T-helper 1 cell treated with Interleukin-12 subunit alpha and Interleukin-12 subunit beta and Interleukin-4 antibody, amounts not matched to agents 30 ng/mL and 1 ng/mL, for 36 hours (primary cell): ENCODE measurements at regions not wholly inside any gene's neighbourhood (a gene's known extent, or its start where the extent isn't known, plus 50 kb on each side); places are given as distances from the start of the nearest gene placed in this dataset.
"Not testable (repeated sequence)": the region's sequence is repeated elsewhere in the genome, so short reads cannot be mapped to it uniquely, and the experiment has no call there.

Experiments
- intact Hi-C: fragments of 100-400 bp; cut with micrococcal nuclease; formaldehyde crosslinking; loops from one replicate; pipeline ENCODE4 v1.15.1; 2024

GRCh38 chr5:100398815-100399214 is 136.4 kb upstream of the FAM174A start:
- intact Hi-C loops, result not testable (repeated sequence)

- intact Hi-C loops, result not testable (repeated sequence)
Measured at GRCh38 chr5:100379254-100379858, 155.8 kb upstream of the FAM174A start.

- intact Hi-C loops, result not testable (repeated sequence)
Measured at GRCh38 chr5:100364757-100365478, 170.3 kb upstream of the FAM174A start.

GRCh38 chr5:100364343-100364742 is 170.8 kb upstream of the FAM174A start:
- intact Hi-C loops, result not testable (repeated sequence)

GRCh38 chr5:100359998-100360397 is 175.2 kb upstream of the FAM174A start:
- intact Hi-C loops, result not testable (repeated sequence)

GRCh38 chr5:100346269-100346668 is 188.9 kb upstream of the FAM174A start:
- intact Hi-C loops, result not testable (repeated sequence)

- intact Hi-C loops, result not testable (repeated sequence)
Measured at GRCh38 chr5:100341485-100341884, 193.7 kb upstream of the FAM174A start.

- intact Hi-C loops, result no loop called here
Measured at GRCh38 chr5:100322483-100322882, 212.7 kb upstream of the FAM174A start.

- intact Hi-C loops, result no loop called here
Measured at GRCh38 chr5:100319885-100320284, 215.3 kb upstream of the FAM174A start.

- intact Hi-C loops, result no loop called here
Measured at GRCh38 chr5:100313657-100314056, 221.5 kb upstream of the FAM174A start.

GRCh38 chr5:100311806-100312205 is 223.4 kb upstream of the FAM174A start:
- intact Hi-C loops, result no loop called here

- intact Hi-C loops, result no loop called here
Measured at GRCh38 chr5:100306000-100306399, 229.2 kb upstream of the FAM174A start.

- intact Hi-C loops, result no loop called here
Measured at GRCh38 chr5:100303216-100303615, 232.0 kb upstream of the FAM174A start.

GRCh38 chr5:100299261-100299660 is 235.9 kb upstream of the FAM174A start:
- intact Hi-C loops, result no loop called here

GRCh38 chr5:100276071-100276470 is 259.1 kb upstream of the FAM174A start:
- intact Hi-C loops, result no loop called here

- intact Hi-C loops, result no loop called here
Measured at GRCh38 chr5:100275631-100276030, 259.5 kb upstream of the FAM174A start.

- intact Hi-C loops, result no loop called here
Measured at GRCh38 chr5:100273846-100274580, 261.2 kb upstream of the FAM174A start.

GRCh38 chr5:100270023-100270771 is 265.0 kb upstream of the FAM174A start:
- intact Hi-C loops, result no loop called here

GRCh38 chr5:100260968-100261367 is 274.2 kb upstream of the FAM174A start:
- intact Hi-C loops, result no loop called here

- intact Hi-C loops, result no loop called here
Measured at GRCh38 chr5:100252944-100253343, 282.2 kb upstream of the FAM174A start.

- intact Hi-C loops, result no loop called here
Measured at GRCh38 chr5:100252037-100252436, 283.1 kb upstream of the FAM174A start.

GRCh38 chr5:100249884-100250269 is 285.3 kb upstream of the FAM174A start:
- intact Hi-C loops, result no loop called here
